ENCODE measurements at regions not wholly inside any gene's neighbourhood (a gene's known extent, or its start where the extent isn't known, plus 50 kb on each side); places are given as distances from the start of the nearest gene placed in this dataset.

DNA sequence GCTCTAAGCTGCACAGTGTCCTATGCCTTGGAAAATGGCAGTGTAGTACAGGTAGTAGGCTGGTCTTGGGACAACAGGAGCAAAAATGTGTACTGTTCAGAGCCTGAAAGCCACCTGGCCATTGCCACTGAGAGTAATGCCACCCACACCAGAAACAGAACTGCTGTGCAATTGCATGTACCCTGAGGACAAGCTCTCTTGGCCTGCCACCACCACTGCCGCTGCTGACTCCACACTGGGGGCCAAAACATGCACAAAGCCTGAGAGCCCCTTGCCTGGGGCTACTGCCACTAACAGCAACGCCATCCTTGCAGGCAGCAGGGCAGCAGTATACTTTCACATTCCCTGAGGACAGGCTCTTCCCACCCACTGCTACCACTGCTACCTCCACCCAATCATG, 251.9 kb upstream of the CDH12 start:
- TF ChIP-seq, protein P1, sequence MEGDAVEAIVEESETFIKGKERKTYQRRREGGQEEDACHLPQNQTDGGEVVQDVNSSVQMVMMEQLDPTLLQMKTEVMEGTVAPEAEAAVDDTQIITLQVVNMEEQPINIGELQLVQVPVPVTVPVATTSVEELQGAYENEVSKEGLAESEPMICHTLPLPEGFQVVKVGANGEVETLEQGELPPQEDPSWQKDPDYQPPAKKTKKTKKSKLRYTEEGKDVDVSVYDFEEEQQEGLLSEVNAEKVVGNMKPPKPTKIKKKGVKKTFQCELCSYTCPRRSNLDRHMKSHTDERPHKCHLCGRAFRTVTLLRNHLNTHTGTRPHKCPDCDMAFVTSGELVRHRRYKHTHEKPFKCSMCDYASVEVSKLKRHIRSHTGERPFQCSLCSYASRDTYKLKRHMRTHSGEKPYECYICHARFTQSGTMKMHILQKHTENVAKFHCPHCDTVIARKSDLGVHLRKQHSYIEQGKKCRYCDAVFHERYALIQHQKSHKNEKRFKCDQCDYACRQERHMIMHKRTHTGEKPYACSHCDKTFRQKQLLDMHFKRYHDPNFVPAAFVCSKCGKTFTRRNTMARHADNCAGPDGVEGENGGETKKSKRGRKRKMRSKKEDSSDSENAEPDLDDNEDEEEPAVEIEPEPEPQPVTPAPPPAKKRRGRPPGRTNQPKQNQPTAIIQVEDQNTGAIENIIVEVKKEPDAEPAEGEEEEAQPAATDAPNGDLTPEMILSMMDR (IDR thresholded peaks at IDR 0.05) = no peak
- TF ChIP-seq POLR2A (IDR thresholded peaks at IDR 0.05) = no peak

All from thyroid gland (tissue), 4 donors.